ENCODE measurements at regions not wholly inside any gene's neighbourhood (a gene's known extent, or its start where the extent isn't known, plus 50 kb on each side); places are given as distances from the start of the nearest gene placed in this dataset.

GRCh38 chr4:148757171-148757570, 315.0 kb upstream of the NR3C2 start:
- no peak for TF ChIP-seq POLR2A (IDR thresholded peaks at IDR 0.05)
- TF ChIP-seq, protein P1, sequence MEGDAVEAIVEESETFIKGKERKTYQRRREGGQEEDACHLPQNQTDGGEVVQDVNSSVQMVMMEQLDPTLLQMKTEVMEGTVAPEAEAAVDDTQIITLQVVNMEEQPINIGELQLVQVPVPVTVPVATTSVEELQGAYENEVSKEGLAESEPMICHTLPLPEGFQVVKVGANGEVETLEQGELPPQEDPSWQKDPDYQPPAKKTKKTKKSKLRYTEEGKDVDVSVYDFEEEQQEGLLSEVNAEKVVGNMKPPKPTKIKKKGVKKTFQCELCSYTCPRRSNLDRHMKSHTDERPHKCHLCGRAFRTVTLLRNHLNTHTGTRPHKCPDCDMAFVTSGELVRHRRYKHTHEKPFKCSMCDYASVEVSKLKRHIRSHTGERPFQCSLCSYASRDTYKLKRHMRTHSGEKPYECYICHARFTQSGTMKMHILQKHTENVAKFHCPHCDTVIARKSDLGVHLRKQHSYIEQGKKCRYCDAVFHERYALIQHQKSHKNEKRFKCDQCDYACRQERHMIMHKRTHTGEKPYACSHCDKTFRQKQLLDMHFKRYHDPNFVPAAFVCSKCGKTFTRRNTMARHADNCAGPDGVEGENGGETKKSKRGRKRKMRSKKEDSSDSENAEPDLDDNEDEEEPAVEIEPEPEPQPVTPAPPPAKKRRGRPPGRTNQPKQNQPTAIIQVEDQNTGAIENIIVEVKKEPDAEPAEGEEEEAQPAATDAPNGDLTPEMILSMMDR (IDR thresholded peaks at IDR 0.05) = no peak

All from Peyer's patch (tissue), 4 donors.